Iris pigment epithelial cell (primary cell): ENCODE measurements at regions not wholly inside any gene's neighbourhood (a gene's known extent, or its start where the extent isn't known, plus 50 kb on each side); places are given as distances from the start of the nearest gene placed in this dataset.

Experiments used
- DNase-seq: peaks from one replicate; pipeline ENCODE4 v3.0.0-alpha.2; 2011; ENCODE audit warnings: low read depth

DNA sequence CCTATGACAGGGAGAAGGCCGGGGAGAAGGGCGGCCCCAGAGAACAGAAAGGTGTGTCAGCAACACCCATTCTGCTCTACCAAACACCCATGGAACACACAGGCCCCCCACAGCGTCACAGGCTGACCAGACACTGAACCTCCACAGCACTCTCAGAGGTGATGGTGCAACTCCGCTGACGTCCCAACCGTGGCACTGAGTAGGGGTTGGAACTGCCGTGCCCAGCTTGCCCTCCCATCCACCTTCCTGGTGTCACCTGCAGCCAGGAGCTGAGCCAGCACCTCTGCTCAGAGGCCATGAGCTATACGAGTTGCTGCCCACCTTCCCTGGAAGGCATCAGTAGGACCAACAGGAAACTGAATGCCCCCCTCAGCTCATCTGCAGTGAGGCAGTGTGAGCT, 412.9 kb upstream of the SALL3 start:
- no peak for DNase-seq

DNA sequence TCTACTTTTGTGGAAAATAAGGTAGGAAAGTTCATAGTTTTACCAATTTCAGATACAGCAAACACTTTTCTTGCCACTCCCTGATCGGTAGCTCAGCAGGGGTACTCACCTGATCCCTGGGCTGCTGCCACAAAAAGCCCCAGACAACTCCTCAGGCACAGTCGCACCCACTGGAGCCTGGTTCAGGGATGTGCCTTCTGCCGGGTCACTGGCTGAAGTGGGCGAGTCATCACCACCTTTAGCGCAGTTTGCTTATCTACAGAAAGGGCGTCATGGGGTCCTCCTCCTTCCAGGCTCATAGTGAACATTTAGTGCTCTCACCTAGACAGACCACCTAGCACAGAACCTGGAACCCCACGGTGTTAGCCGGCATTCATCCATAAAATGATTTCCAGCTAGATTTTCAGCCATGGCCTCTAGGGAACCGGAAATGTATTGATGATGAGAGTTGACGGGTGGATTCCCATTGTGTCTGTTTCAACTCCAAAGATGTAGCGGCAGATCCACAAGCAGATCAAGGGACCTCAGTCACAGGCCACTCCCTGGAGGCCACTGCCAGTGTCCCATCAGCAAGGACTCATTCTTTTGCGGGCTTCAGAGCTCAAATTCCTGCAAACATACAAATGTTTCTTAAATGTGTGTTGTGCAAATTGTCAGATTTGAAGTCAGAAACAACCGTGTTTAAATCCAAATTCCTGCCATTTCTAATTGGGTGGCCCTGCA, 408.4 kb upstream of the SALL3 start:
- no peak for DNase-seq

DNA sequence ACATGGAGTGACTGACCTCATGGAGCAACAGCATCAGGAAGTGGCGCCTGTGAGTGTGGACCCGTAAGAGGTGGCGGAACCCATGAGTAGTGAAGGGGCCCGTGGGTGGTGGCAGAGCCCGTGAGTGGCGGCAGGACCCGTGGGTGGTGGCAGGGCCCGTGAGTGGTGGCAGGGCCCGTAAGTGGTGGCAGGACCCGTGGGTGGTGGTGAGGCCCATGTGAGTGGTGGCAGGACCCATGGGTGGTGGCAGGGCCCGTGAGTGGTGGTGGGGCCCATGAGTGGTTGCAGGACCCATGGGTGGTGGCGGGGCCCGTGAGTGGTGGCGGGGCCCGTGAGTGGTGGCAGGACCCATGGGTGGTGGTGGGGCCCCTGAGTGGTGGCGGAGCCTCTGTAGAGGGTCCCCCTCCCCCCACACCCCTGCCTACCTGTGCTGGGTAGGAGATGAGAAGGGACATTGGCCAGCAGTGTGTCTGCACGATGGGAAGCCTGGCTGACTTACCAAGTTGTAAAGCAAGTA, 407.7 kb upstream of the SALL3 start:
- no peak for DNase-seq

- no peak for DNase-seq
Observed at GRCh38 chr18:78573773-78574172, 405.8 kb upstream of the SALL3 start.

DNA sequence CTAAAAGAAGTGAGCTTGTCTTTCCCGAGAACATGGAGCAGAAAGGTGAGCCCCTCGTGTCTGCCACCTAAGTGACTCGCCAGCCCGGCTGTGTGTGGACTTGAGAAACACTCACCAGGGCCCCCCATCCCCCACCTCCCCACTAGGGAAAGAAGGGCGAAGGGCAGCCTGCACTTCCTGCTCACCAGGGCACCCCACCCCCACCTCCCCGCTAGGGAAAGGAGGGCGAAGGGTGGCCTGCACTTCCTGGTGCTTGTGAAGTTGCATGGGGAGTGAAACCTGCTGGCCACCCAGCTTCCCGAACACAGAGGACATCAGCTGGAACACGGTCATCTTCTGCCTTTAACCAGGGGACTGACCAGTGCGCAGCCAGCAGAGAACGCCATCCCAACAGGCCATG, 402.7 kb upstream of the SALL3 start:
- no peak for DNase-seq

DNA sequence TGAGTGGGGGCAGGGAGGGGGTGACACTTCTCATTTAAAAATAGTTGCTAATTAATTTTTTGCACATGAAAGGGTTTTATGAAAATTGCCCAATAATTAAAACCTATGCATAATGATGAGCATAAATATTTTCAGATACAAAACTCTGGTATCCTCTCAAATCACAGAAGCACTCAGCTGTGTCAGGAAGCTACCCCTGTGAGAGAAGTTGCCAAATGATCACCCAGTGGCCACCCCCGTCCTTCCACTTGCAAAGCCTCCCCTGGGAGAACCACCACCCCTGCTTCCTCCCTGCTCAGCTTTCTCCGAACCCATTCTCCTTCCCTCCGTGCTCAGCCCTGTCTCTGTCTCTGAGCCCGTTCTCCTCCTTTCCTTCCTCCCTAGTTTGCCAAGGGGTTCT, 400.2 kb upstream of the SALL3 start:
- DNase-seq = no peak

GRCh38 chr18:78579854-78580577, 399.6 kb upstream of the SALL3 start:
- no peak for DNase-seq

GRCh38 chr18:78580835-78581339, 398.7 kb upstream of the SALL3 start:
- DNase-seq = no peak

DNA sequence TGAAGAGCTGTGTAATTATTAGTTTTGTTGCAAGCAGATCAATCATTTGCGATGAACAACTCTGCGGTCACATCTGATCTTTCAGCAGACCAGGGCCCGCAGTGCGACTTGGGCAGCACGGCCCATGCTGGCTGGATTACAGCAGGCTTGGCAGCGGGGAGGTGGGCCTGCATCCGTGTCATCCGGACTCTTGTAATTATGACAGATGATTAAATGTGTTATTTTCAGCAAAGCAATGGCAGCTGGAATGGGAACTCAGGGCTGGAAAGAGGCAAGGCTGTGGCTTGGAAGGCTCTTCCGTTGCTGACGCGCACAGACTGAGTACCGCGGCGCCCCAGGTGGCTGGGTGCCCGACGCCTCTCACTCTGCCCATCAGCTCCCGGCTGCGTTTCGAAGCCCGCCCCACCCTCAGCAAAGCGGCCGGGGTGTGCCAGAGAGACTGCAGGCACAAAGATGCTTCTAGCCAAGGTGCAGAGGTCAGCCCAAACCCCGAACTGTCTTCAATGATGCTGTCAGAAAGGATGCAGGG, 397.4 kb upstream of the SALL3 start:
- DNase-seq = no peak

DNA sequence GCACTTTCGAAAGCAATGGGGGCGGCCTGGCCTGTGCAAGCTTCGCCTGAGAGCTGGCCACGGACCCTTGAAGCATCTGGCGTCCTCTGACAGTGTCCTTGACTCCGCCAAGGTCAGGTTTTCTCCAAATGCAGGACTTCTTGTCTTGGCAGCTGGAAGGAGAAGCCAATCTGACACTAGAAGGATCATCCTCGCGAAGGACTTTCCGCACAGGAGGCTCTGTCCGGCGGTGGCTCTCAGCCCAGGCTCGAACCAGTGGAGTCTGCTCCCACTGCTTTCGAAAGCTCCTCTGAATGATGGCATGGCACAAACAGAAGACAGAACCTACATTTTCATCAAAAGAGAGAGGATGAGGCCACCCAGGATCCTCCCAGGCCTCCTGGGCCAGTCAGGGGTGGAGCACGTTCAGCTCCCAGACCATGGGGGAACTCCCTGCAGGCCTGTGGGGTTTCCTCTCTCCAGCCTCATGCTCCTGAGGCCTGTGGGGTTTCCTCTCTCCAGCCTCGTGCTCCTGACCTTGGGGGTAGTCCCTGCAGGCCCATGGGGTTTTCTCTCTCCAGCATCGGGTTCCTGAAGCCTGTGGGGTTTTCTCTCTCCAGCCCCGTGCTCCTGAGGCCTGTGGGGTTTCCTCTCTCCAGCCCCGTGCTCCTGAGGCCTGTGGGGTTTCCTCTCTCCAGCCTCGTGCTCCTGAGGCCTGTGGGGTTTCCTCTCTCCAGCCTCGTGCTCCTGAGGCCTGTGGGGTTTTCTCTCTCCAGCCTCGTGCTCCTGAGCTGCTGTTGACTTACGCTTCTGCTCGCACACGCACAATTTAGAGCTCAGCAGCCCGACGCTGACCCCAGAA, 396.5 kb upstream of the SALL3 start:
- no peak for DNase-seq

GRCh38 chr18:78583739-78584458, 395.7 kb upstream of the SALL3 start:
- no peak for DNase-seq

DNA sequence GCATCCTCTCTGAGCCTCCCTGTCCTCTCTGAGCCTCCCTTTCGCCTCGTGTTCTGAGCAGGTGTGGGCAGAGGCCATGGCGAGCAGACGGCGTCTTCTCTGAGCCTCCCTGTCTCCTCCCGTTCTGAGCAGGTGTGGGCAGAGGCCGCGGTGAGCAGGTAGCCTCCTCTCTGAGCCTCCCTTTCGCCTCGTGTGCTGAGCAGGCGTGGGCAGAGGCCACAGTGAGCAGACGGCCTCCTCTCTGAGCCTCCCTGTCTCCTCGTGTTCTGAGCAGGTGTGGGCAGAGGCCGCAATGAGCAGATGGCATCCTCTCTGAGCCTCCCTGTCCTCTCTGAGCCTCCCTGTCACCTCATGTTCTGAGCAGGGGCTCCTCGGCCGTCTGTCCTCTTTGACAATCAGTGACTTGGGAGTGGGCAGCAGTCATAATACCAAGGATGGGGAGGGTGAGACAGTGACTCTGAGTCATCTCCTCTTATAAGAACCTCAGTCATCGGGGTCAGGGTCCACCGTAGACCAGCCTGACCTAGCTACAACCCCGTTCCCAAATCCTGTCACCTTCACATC, 395.1 kb upstream of the SALL3 start:
- DNase-seq = no peak

GRCh38 chr18:78586586-78586985, 393.0 kb upstream of the SALL3 start:
- DNase-seq = no peak

- DNase-seq = no peak
Observed at GRCh38 chr18:78587096-78587495, 392.5 kb upstream of the SALL3 start.

DNA sequence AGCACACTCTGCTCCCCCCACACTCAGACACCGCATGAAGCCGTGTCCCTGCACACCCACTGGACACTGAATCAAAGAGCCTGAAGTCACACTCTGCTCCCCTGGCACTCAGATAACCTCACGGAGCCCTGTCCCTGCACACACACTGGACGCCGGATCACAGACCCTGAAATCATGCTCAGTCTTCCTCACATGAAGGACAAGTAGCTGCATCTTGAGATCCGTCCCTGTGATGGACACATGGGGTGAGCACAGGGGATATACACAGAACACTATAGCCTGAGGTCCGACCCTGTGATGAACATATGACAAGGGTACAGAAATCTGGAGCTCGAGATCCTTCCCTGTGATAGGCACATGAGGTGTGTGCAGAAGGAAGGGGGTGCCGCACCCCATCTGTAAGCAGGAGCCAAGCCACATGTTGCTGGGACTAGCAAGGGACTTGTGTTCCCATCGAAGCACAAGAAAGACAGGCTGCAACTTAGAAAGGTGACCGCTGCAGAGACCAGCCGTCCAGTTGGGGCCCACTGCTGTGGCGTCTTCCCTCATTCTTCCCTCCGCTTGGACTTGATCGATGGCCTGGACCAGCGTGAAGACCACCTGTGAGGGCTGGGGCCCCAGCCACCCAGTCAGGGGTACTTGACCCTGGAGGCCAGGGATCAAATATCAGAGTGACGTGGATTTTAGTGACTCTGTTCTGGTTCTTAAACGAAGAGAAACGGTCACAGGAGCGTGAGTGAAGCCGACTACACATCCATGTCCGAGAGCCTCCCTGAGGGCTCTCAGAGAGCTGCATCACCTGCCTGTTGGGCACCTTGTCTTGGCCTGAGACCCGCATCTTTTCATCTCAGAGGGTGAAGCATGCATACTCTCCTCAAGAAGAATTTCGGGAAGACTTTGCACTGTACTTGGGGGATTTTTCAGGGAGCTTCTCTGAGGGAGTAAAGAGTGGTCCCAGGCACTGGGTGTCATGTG, 391.7 kb upstream of the SALL3 start:
- no peak for DNase-seq

GRCh38 chr18:78589916-78590437, 389.6 kb upstream of the SALL3 start:
- DNase-seq = no peak

DNA sequence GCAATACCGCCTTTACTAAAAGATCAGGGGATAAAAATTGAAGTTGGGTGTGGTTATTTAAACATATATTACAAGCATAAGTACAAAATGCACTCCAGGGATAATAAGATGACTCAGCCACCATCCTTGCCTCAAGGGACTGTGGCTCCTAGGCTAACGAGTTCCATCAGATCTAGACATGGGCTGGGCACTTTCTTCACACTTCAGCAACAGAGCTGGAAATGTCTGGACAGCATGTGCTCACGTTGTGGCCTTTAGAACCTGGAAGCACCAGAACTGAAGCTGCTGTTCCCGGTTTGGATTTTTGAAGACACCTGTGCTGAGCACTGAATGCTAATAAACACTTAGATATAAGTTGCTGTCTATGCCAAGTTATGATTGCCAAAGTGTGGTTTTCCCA, 384.2 kb upstream of the SALL3 start:
- DNase-seq = no peak

- DNase-seq = no peak
Observed at GRCh38 chr18:78595924-78596573, 383.6 kb upstream of the SALL3 start.

DNA sequence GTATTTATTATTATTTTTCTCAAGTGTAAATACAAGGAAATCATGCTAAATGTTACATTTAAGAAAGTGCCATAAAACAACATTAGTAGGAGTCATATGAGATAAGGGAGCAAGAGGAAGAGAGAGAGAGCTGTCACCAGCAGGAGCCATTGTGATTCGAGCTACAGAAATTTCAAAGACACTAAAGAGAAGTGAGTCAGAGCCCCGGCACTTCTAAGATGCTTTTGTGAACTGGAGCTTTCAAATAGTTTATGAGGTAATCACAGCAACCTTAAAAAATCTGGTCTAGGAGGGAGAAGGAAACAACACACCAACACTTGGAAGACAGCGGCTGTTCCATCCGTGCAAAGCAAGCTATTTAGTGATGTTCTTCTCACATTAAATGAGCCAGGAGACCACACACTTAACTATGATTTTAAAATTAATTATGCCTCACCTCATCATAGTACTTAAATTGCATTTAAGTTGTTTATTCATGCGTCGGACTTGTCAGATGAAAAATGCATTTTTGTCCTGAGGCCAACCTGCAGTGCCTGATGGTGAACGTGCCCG, 382.7 kb upstream of the SALL3 start:
- peak; percentile 3 for DNase-seq
